Ishikawa (cell line): ENCODE measurements at regions not wholly inside any gene's neighbourhood (a gene's known extent, or its start where the extent isn't known, plus 50 kb on each side); places are given as distances from the start of the nearest gene placed in this dataset.

Experiments
- CEBPB ChIP-seq: IDR thresholded peaks from 2 replicates; pipeline ENCODE4 v1.6.1; 2012
- CREB1 ChIP-seq: IDR thresholded peaks from 2 replicates; pipeline ENCODE4 v1.6.1; 2012; ENCODE audit warnings: low read depth
- EGR1 ChIP-seq: IDR thresholded peaks from 2 replicates; pipeline ENCODE4 v1.6.1; 2012
- EP300 ChIP-seq: IDR thresholded peaks from 2 replicates; pipeline ENCODE4 v1.6.1; 2012; ENCODE audit warnings: borderline replicate concordance
- FOXM1 ChIP-seq: IDR thresholded peaks from 2 replicates; pipeline ENCODE4 v1.6.1; 2012; ENCODE audit warnings: low read depth, borderline replicate concordance
- NFIC ChIP-seq: IDR thresholded peaks from 2 replicates; pipeline ENCODE4 v1.6.1; 2012
- RAD21 ChIP-seq: IDR thresholded peaks from 2 replicates; pipeline ENCODE4 v1.6.1; 2012; ENCODE audit warnings: low read depth
- TAF1 ChIP-seq: IDR thresholded peaks from 2 replicates; pipeline ENCODE4 v1.6.1; 2012; ENCODE audit warnings: low read depth, mild to moderate bottlenecking
- TCF12 ChIP-seq: IDR thresholded peaks from 2 replicates; pipeline ENCODE4 v1.6.1; 2012; ENCODE audit warnings: low read depth
- TEAD4 ChIP-seq: IDR thresholded peaks from 2 replicates; pipeline ENCODE4 v1.6.1; 2012
- YY1 ChIP-seq: IDR thresholded peaks from 2 replicates; pipeline ENCODE4 v1.6.1; 2012; ENCODE audit warnings: low read depth
- ZBTB7A ChIP-seq: IDR thresholded peaks from 2 replicates; pipeline ENCODE4 v1.6.1; 2012; ENCODE audit warnings: low read depth
- TF ChIP-seq, protein P1 (sequence below): IDR thresholded peaks from 2 replicates; pipeline ENCODE4 v1.6.1; 2012; ENCODE audit warnings: low read depth, mild to moderate bottlenecking
- TF ChIP-seq, protein P2 (sequence below): IDR thresholded peaks from 2 replicates; pipeline ENCODE4 v1.6.1; 2012
- TF ChIP-seq, protein P3 (sequence below): IDR thresholded peaks from 2 replicates; pipeline ENCODE4 v1.6.1; 2012

- TF ChIP-seq TAF1 (no peak), YY1 (no peak), CREB1 (no peak)
Observed at GRCh38 chr7:96484845-96485244, 162.9 kb upstream of the SLC25A13 start.

GRCh38 chr7:96484091-96484490 is 162.2 kb upstream of the SLC25A13 start:
- TF ChIP-seq EP300 (no peak), YY1 (no peak), FOXM1 (no peak), TCF12 (no peak), CEBPB (no peak), NFIC (no peak)
- TF ChIP-seq, protein P1, sequence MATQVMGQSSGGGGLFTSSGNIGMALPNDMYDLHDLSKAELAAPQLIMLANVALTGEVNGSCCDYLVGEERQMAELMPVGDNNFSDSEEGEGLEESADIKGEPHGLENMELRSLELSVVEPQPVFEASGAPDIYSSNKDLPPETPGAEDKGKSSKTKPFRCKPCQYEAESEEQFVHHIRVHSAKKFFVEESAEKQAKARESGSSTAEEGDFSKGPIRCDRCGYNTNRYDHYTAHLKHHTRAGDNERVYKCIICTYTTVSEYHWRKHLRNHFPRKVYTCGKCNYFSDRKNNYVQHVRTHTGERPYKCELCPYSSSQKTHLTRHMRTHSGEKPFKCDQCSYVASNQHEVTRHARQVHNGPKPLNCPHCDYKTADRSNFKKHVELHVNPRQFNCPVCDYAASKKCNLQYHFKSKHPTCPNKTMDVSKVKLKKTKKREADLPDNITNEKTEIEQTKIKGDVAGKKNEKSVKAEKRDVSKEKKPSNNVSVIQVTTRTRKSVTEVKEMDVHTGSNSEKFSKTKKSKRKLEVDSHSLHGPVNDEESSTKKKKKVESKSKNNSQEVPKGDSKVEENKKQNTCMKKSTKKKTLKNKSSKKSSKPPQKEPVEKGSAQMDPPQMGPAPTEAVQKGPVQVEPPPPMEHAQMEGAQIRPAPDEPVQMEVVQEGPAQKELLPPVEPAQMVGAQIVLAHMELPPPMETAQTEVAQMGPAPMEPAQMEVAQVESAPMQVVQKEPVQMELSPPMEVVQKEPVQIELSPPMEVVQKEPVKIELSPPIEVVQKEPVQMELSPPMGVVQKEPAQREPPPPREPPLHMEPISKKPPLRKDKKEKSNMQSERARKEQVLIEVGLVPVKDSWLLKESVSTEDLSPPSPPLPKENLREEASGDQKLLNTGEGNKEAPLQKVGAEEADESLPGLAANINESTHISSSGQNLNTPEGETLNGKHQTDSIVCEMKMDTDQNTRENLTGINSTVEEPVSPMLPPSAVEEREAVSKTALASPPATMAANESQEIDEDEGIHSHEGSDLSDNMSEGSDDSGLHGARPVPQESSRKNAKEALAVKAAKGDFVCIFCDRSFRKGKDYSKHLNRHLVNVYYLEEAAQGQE, result no peak

DNA sequence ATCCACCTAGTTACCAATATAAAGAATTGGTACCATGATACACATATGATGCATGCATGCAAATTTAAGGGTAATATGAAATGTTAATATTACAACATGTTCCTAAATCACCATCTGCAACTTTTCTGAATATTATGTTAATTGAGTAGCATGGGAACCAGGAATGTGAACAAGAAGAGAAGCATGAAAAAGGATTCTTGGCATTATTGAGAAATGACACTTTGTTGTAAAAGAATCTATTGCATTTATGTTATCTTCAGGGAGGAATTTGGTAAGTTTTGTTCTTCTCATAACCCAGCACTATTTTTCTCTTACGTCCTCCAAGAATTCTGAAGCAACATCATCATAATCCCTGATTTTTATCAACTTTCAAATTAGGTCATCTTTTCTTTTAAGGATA is 159.9 kb upstream of the SLC25A13 start:
- TF ChIP-seq RAD21, result no peak
- no peak for TF ChIP-seq CEBPB
- TF ChIP-seq FOXM1, result no peak
- no peak for TF ChIP-seq CREB1
- no peak for TF ChIP-seq YY1
- no peak for TF ChIP-seq TEAD4
- TF ChIP-seq, protein P1, result no peak

GRCh38 chr7:96479015-96479645 is 157.2 kb upstream of the SLC25A13 start:
- TF ChIP-seq FOXM1, result no peak
- TF ChIP-seq RAD21, result no peak
- TF ChIP-seq TCF12, result no peak
- TF ChIP-seq ZBTB7A, result no peak
- TF ChIP-seq CREB1, result no peak
- TF ChIP-seq TAF1, result no peak
- no peak for TF ChIP-seq NFIC
- no peak for TF ChIP-seq EGR1
- TF ChIP-seq, protein P2, sequence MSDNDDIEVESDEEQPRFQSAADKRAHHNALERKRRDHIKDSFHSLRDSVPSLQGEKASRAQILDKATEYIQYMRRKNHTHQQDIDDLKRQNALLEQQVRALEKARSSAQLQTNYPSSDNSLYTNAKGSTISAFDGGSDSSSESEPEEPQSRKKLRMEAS, result no peak
- TF ChIP-seq CEBPB, result no peak
- TF ChIP-seq EP300, result no peak
- TF ChIP-seq, protein P1, result no peak
- TF ChIP-seq, protein P3, sequence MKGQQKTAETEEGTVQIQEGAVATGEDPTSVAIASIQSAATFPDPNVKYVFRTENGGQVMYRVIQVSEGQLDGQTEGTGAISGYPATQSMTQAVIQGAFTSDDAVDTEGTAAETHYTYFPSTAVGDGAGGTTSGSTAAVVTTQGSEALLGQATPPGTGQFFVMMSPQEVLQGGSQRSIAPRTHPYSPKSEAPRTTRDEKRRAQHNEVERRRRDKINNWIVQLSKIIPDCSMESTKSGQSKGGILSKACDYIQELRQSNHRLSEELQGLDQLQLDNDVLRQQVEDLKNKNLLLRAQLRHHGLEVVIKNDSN, result no peak
- TF ChIP-seq YY1, result no peak
- TF ChIP-seq TEAD4, result no peak

DNA sequence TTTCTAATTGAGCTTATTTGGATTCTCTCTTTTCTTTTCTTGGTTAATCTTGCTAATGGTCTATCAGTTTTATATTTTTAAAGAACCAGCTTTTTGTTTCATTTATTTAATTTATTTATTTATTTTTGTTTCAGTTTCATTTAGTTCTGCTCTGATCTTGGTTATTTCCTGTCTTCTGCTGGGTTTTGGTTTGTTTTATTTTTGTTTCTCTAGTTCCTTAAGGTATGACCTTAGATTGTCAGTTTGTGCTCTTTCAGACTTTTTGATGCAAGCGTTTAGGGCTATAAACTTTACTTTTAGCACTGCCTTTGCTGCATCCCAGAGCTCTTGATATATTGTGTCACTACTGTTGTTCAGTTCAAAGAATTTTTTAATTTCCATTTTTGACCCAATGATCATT is 149.7 kb upstream of the SLC25A13 start:
- TF ChIP-seq TCF12, result no peak
- no peak for TF ChIP-seq CREB1
- TF ChIP-seq, protein P1, result no peak
- no peak for TF ChIP-seq CEBPB
- no peak for TF ChIP-seq FOXM1
- TF ChIP-seq TEAD4, result no peak
- TF ChIP-seq, protein P2, result no peak
- TF ChIP-seq EP300, result no peak
- TF ChIP-seq ZBTB7A, result no peak
- no peak for TF ChIP-seq RAD21
- TF ChIP-seq, protein P3, result no peak
- no peak for TF ChIP-seq EGR1
- TF ChIP-seq TAF1, result no peak
- no peak for TF ChIP-seq YY1
- TF ChIP-seq NFIC, result no peak
